ENCODE measurements at regions not wholly inside any gene's neighbourhood (a gene's known extent, or its start where the extent isn't known, plus 50 kb on each side); places are given as distances from the start of the nearest gene placed in this dataset.

DNA sequence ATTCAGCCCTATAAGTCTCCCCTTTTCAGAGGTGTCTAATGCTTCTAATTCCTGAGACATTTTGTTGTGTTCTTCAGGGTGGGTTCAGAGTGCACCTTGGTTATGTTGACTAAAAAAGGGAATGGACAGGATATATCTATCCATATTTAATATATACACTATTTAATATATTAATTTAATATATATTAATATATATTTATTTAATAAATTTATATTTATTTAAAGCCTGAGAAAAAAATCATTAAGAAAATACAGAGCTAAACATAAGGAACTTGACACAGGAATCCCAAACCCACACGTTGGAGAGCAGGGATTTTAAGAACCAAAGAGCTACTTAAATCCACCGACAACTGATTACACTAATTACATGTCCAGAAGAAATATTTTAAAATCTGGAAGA is 674.2 kb upstream of the KIRREL3 start:
- H3K4me1 ChIP-seq (ENCODE audit: control insufficient read depth, insufficient read depth, low read depth, low read length), result no peaks in the 10 kb centered on the region
- H2BK15ac ChIP-seq (ENCODE audit: low read depth, poor library complexity, severe bottlenecking), result no peak overlapping the region
- H3K18ac ChIP-seq (ENCODE audit: low read depth in 1 of 2, low read length in 2 of 2), result no peak overlapping the region
- H2BK120ac ChIP-seq (ENCODE audit: low read depth, low read length), result no peak overlapping the region
- no peak overlapping the region for H2AK5ac ChIP-seq (ENCODE audit: low read length, severe bottlenecking)
- H3K36me3 ChIP-seq (ENCODE audit: control insufficient read depth in 1 of 2, insufficient read depth in 2 of 2, low read depth in 1 of 2, low read length in 2 of 2), result no peaks in the 10 kb centered on the region
- peaks cover 10% of the 10 kb centered on the region for H3K9me3 ChIP-seq (ENCODE audit: control insufficient read depth, low read length)
- no peak overlapping the region for H2BK5ac ChIP-seq (ENCODE audit: low read depth, low read length, poor library complexity, severe bottlenecking)
- no peak overlapping the region for H3K4ac ChIP-seq (ENCODE audit: low read depth in 1 of 2, low read length in 2 of 2)
- H2AFZ ChIP-seq (ENCODE audit: low read depth, low read length), result no peak overlapping the region
- H3K9ac ChIP-seq (ENCODE audit: low read length), result no peak overlapping the region
- H3K27me3 ChIP-seq (ENCODE audit: control insufficient read depth in 1 of 2, insufficient read depth in 1 of 2, low read length in 2 of 2), result no peaks in the 10 kb centered on the region
- H3K79me1 ChIP-seq (replicated peaks; ENCODE audit: low read length, poor library complexity, severe bottlenecking), result no peaks in the 10 kb centered on the region
- H4K8ac ChIP-seq (ENCODE audit: low read length), result no peak overlapping the region
- no peak for DNase-seq
- no peak overlapping the region for H3K4me2 ChIP-seq (ENCODE audit: low read length, poor library complexity, severe bottlenecking)
- no peak overlapping the region for H3K27ac ChIP-seq (ENCODE audit: low read length, poor library complexity, severe bottlenecking)
- no peak overlapping the region for H2BK12ac ChIP-seq (ENCODE audit: low read length in 2 of 2)
- H3K4me3 ChIP-seq (ENCODE audit: insufficient read depth in 1 of 2, low read depth in 1 of 2, low read length in 2 of 2), result no peak overlapping the region
- H4K91ac ChIP-seq (ENCODE audit: low read length), result no peak overlapping the region
- H3K14ac ChIP-seq (ENCODE audit: low read length in 2 of 2), result no peak overlapping the region
- WGBS, result no CpG with 5 or more reads among the region's 2 CpGs
- no peak overlapping the region for H3K23ac ChIP-seq (ENCODE audit: low read length in 2 of 2)

DNA sequence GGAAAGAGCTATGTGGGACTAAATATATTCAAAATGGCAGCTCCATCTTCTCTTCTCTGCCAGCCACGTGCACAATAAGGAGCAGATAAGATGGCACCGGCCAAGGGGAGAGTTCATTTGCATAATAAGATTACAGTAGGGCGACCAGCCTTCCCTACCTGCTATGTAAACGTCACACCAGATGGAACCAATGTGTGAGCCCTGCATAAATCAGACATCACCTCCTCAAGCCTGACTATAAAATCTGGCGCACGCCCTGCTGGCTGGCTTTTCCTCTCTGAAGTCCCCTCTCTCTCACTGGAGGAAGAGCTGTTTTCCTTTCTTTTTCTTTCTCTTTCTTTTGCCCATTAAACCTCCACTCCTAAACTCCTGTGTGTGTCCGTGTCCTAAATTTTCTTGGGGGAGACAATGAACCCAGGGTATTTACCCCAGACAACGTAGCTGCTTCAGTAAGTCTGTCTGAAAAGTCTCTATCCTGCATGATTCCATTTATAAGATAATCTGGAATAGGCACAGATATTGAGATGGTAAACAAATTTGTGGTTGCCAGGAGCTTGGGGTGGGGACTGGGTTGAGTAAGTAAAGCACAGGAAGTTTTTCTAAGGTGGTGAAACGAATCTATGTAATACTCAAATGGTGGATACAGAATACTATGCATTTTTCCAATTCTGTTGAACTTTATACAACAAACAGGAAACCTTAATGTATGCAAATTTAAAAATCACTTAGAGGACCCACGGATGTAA is 670.0 kb upstream of the KIRREL3 start:
- H2BK120ac ChIP-seq (ENCODE audit: low read depth, low read length), result no peak overlapping the region
- no peaks in the 10 kb centered on the region for H3K4me1 ChIP-seq (ENCODE audit: control insufficient read depth, insufficient read depth, low read depth, low read length)
- H3K4me2 ChIP-seq (ENCODE audit: low read length, poor library complexity, severe bottlenecking), result no peak overlapping the region
- H4K8ac ChIP-seq (ENCODE audit: low read length), result no peak overlapping the region
- no peak overlapping the region for H3K18ac ChIP-seq (ENCODE audit: low read depth in 1 of 2, low read length in 2 of 2)
- H3K27ac ChIP-seq (ENCODE audit: low read length, poor library complexity, severe bottlenecking), result no peak overlapping the region
- H3K4ac ChIP-seq (ENCODE audit: low read depth in 1 of 2, low read length in 2 of 2), result no peak overlapping the region
- no peak overlapping the region for H2AFZ ChIP-seq (ENCODE audit: low read depth, low read length)
- no peak overlapping the region for H2BK12ac ChIP-seq (ENCODE audit: low read length in 2 of 2)
- no peak overlapping the region for H2AK5ac ChIP-seq (ENCODE audit: low read length, severe bottlenecking)
- H2BK5ac ChIP-seq (ENCODE audit: low read depth, low read length, poor library complexity, severe bottlenecking), result no peak overlapping the region
- H3K9me3 ChIP-seq (ENCODE audit: control insufficient read depth, low read length), result peaks cover 20% of the 10 kb centered on the region
- 78% methylated on average over 7 of the region's 10 CpGs for WGBS
- H3K36me3 ChIP-seq (ENCODE audit: control insufficient read depth in 1 of 2, insufficient read depth in 2 of 2, low read depth in 1 of 2, low read length in 2 of 2), result no peaks in the 10 kb centered on the region
- no peak overlapping the region for H4K91ac ChIP-seq (ENCODE audit: low read length)
- no peak for DNase-seq
- H2BK15ac ChIP-seq (ENCODE audit: low read depth, poor library complexity, severe bottlenecking), result no peak overlapping the region
- H3K79me1 ChIP-seq (replicated peaks; ENCODE audit: low read length, poor library complexity, severe bottlenecking), result no peaks in the 10 kb centered on the region
- H3K4me3 ChIP-seq (ENCODE audit: insufficient read depth in 1 of 2, low read depth in 1 of 2, low read length in 2 of 2), result no peak overlapping the region
- no peak overlapping the region for H3K9ac ChIP-seq (ENCODE audit: low read length)
- H3K27me3 ChIP-seq (ENCODE audit: control insufficient read depth in 1 of 2, insufficient read depth in 1 of 2, low read length in 2 of 2), result no peaks in the 10 kb centered on the region
- no peak overlapping the region for H3K14ac ChIP-seq (ENCODE audit: low read length in 2 of 2)
- H3K23ac ChIP-seq (ENCODE audit: low read length in 2 of 2), result no peak overlapping the region

DNA sequence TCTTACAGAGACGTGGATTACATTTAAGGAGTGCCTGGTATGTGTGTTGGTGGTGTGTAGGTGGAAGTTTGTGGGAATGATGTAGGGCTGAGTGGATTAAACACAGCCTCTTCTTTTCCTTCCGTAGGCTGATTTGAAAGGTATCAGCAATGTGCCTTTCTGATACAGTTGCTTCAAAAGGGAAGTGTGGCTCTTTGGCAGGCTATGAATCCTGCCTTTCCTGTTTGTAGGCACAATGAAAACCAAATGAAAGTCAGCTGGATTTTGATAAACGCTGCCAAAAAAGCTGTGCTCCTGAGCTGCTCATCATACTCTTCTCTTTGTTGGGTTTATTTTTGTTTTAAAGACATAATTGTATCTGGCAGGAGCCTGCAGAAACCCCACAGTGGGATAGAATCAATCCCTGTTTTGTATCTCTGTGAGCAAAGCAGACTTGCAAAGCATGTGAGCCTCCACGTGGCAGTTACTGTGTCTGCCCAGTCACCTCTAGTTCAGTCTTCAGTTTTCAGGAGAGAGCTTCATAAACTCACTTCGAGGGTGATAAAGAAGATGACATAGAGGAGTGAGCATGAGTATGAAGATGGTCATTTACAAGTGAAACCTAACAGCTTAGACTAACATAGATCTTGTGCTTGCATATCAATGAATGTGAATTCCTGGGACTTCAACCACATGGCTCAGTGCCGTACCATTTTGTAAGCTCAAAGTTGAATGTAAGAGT is 655.7 kb upstream of the KIRREL3 start:
- H3K23ac ChIP-seq (ENCODE audit: low read length in 2 of 2), result no peak overlapping the region
- no peak overlapping the region for H3K18ac ChIP-seq (ENCODE audit: low read depth in 1 of 2, low read length in 2 of 2)
- H2BK120ac ChIP-seq (ENCODE audit: low read depth, low read length), result no peak overlapping the region
- no peak overlapping the region for H4K91ac ChIP-seq (ENCODE audit: low read length)
- H3K4me1 ChIP-seq (ENCODE audit: control insufficient read depth, insufficient read depth, low read depth, low read length), result no peaks in the 10 kb centered on the region
- H2AFZ ChIP-seq (ENCODE audit: low read depth, low read length), result no peak overlapping the region
- H3K14ac ChIP-seq (ENCODE audit: low read length in 2 of 2), result no peak overlapping the region
- no peak overlapping the region for H2BK5ac ChIP-seq (ENCODE audit: low read depth, low read length, poor library complexity, severe bottlenecking)
- DNase-seq, result no peak
- H2BK15ac ChIP-seq (ENCODE audit: low read depth, poor library complexity, severe bottlenecking), result no peak overlapping the region
- no peaks in the 10 kb centered on the region for H3K79me1 ChIP-seq (replicated peaks; ENCODE audit: low read length, poor library complexity, severe bottlenecking)
- H3K4ac ChIP-seq (ENCODE audit: low read depth in 1 of 2, low read length in 2 of 2), result no peak overlapping the region
- no peak overlapping the region for H3K4me2 ChIP-seq (ENCODE audit: low read length, poor library complexity, severe bottlenecking)
- WGBS, result 78% methylated on average over 6 of the region's 6 CpGs
- H3K4me3 ChIP-seq (ENCODE audit: insufficient read depth in 1 of 2, low read depth in 1 of 2, low read length in 2 of 2), result no peak overlapping the region
- no peaks in the 10 kb centered on the region for H3K27me3 ChIP-seq (ENCODE audit: control insufficient read depth in 1 of 2, insufficient read depth in 1 of 2, low read length in 2 of 2)
- no peak overlapping the region for H2AK5ac ChIP-seq (ENCODE audit: low read length, severe bottlenecking)
- H3K27ac ChIP-seq (ENCODE audit: low read length, poor library complexity, severe bottlenecking), result no peak overlapping the region
- H2BK12ac ChIP-seq (ENCODE audit: low read length in 2 of 2), result no peak overlapping the region
- no peak overlapping the region for H3K9ac ChIP-seq (ENCODE audit: low read length)
- H3K9me3 ChIP-seq (ENCODE audit: control insufficient read depth, low read length), result peaks cover under 1% of the 10 kb centered on the region
- no peak overlapping the region for H4K8ac ChIP-seq (ENCODE audit: low read length)
- no peaks in the 10 kb centered on the region for H3K36me3 ChIP-seq (ENCODE audit: control insufficient read depth in 1 of 2, insufficient read depth in 2 of 2, low read depth in 1 of 2, low read length in 2 of 2)

DNA sequence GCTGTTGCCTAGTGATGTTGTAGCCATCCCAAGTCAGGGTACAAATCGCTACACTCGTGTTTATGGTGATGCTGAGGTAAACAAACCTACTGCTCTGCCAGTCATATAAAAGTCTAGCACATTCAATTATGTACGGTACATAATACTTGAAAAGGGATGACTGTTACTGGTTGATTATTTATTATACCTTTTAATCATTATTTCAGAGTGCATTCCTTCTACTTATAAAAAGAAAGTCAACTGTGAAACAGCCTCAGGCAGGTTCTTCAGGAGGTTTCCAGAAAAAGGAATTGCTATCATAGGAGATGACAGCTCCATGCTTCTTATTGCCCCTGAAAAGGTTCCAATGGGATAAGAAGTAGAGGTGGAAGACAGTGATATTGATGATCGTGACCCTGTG is 652.5 kb upstream of the KIRREL3 start:
- Histone ChIP-seq H3K18ac (ENCODE audit: low read depth in 1 of 2, low read length in 2 of 2) (no peak overlapping the region), H2BK12ac (ENCODE audit: low read length in 2 of 2) (no peak overlapping the region), H3K9ac (ENCODE audit: low read length) (no peak overlapping the region), H2AFZ (ENCODE audit: low read depth, low read length) (no peak overlapping the region), H4K91ac (ENCODE audit: low read length) (no peak overlapping the region), H3K4me3 (ENCODE audit: insufficient read depth in 1 of 2, low read depth in 1 of 2, low read length in 2 of 2) (no peak overlapping the region), H2AK5ac (ENCODE audit: low read length, severe bottlenecking) (no peak overlapping the region), H2BK120ac (ENCODE audit: low read depth, low read length) (no peak overlapping the region), H4K8ac (ENCODE audit: low read length) (no peak overlapping the region), H3K9me3 (ENCODE audit: control insufficient read depth, low read length) (no peaks in the 10 kb centered on the region), H3K23ac (ENCODE audit: low read length in 2 of 2) (no peak overlapping the region), H3K36me3 (ENCODE audit: control insufficient read depth in 1 of 2, insufficient read depth in 2 of 2, low read depth in 1 of 2, low read length in 2 of 2) (no peaks in the 10 kb centered on the region), H2BK5ac (ENCODE audit: low read depth, low read length, poor library complexity, severe bottlenecking) (no peak overlapping the region), H3K27ac (ENCODE audit: low read length, poor library complexity, severe bottlenecking) (no peak overlapping the region), H3K14ac (ENCODE audit: low read length in 2 of 2) (no peak overlapping the region), H3K4ac (ENCODE audit: low read depth in 1 of 2, low read length in 2 of 2) (no peak overlapping the region), H3K79me1 (replicated peaks; ENCODE audit: low read length, poor library complexity, severe bottlenecking) (no peaks in the 10 kb centered on the region), H3K27me3 (ENCODE audit: control insufficient read depth in 1 of 2, insufficient read depth in 1 of 2, low read length in 2 of 2) (no peaks in the 10 kb centered on the region), H3K4me2 (ENCODE audit: low read length, poor library complexity, severe bottlenecking) (no peak overlapping the region), H3K4me1 (ENCODE audit: control insufficient read depth, insufficient read depth, low read depth, low read length) (no peaks in the 10 kb centered on the region), H2BK15ac (ENCODE audit: low read depth, poor library complexity, severe bottlenecking) (no peak overlapping the region)
- DNase-seq, result no peak
- 100% methylated on average over 2 of the region's 4 CpGs for WGBS

Data from mesenchymal stem cell (in vitro differentiated cells and primary cell).